PC-3 (cell line): ENCODE measurements at regions not wholly inside any gene's neighbourhood (a gene's known extent, or its start where the extent isn't known, plus 50 kb on each side); places are given as distances from the start of the nearest gene placed in this dataset.

Experiments
- ATAC-seq: fragments of 200-7000 bp; cut with Tn5 transposase; 2 replicates; pipeline ENCODE4 v1.9.1; 2020; ENCODE audit warnings: mild to moderate bottlenecking, moderate library complexity
- BruUV-seq: library from RNA; stranded (reverse); fragments of 400-500 nt; replicated peaks from 2 replicates; lab custom pipeline; 2021; lab: Mats Ljungman, UMichigan
- CTCF ChIA-PET: fragments of 300-600 bp; sonication (Branson Sonifier 250); formaldehyde crosslinking; loops from one replicate; lab custom pipeline; 2022; ENCODE audit warnings: antibody characterized with exemption; lab: Charles Lee
- POLR2A ChIA-PET: fragments of 300-600 bp; sonication (Branson Sonifier 250); formaldehyde crosslinking; loops from one replicate; lab custom pipeline; 2022; ENCODE audit warnings: antibody characterized with exemption; ENCODE audit not compliant: unreplicated experiment; lab: Charles Lee
- DNase-seq: peaks from one replicate; pipeline ENCODE4 v3.0.0-alpha.2; 2015
- H2AFZ ChIP-seq: fragments of 300-600 bp; sonication (generic); 2 replicates; pipeline ENCODE4 v1.6.0; 2016; ENCODE audit warnings: antibody characterized with exemption, low read length
- H3F3A ChIP-seq: fragments of 300-600 bp; sonication (generic); one replicate; pipeline ENCODE4 v1.6.0; 2017; ENCODE audit warnings: antibody characterized with exemption, low read length, control low read depth, mild to moderate bottlenecking; ENCODE audit not compliant: unreplicated experiment
- H3K27ac ChIP-seq: fragments of 300-600 bp; sonication (generic); 2 replicates; pipeline ENCODE4 v1.5.1; 2016; ENCODE audit warnings: mild to moderate bottlenecking, low read length
- H3K27me3 ChIP-seq: fragments of 300-600 bp; sonication (generic); 2 replicates; pipeline ENCODE4 v1.6.1; 2016; ENCODE audit warnings: low read length, mixed read lengths
- H3K36me3 ChIP-seq: fragments of 300-600 bp; sonication (generic); 2 replicates; pipeline ENCODE4 v1.6.1; 2016; ENCODE audit warnings: low read depth, mixed run types, low read length, mixed read lengths
- H3K4me1 ChIP-seq: fragments of 300-600 bp; sonication (generic); 2 replicates; pipeline ENCODE4 v1.5.1; 2016; ENCODE audit warnings: low read length; ENCODE audit not compliant: insufficient read depth
- H3K4me2 ChIP-seq: fragments of 300-600 bp; sonication (generic); 2 replicates; pipeline ENCODE4 v1.6.0; 2016; ENCODE audit warnings: low read length
- H3K4me3 ChIP-seq: fragments of 300-600 bp; sonication (generic); 2 replicates; pipeline ENCODE4 v1.5.1; 2016; ENCODE audit warnings: mild to moderate bottlenecking, low read length, mixed read lengths
- H3K79me2 ChIP-seq: fragments of 300-600 bp; sonication (generic); 2 replicates; pipeline ENCODE4 v1.6.1; 2017; ENCODE audit warnings: low read length, mixed read lengths
- H3K9ac ChIP-seq: fragments of 300-600 bp; sonication (generic); 2 replicates; pipeline ENCODE4 v1.6.0; 2016; ENCODE audit warnings: mild to moderate bottlenecking, low read length
- H3K9me2 ChIP-seq: fragments of 300-600 bp; sonication (generic); replicated peaks from 2 replicates; pipeline ENCODE4 v1.6.1; 2016; ENCODE audit warnings: mixed run types, low read length, mixed read lengths
- H3K9me3 ChIP-seq: fragments of 300-600 bp; sonication (generic); 2 replicates; pipeline ENCODE4 v1.6.1; 2016; ENCODE audit warnings: low read length, mixed read lengths
- H4K20me1 ChIP-seq: fragments of 300-600 bp; sonication (generic); 2 replicates; pipeline ENCODE4 v1.6.1; 2016; ENCODE audit warnings: low read length, mixed read lengths
- CTCF ChIP-seq: fragments of 300-600 bp; sonication (generic); conservative IDR thresholded peaks from 2 replicates; pipeline ENCODE4 v1.5.1; 2017; ENCODE audit warnings: antibody characterized with exemption, low read depth, mild to moderate bottlenecking, low read length
- EZH2 ChIP-seq: fragments of 300-600 bp; sonication (generic); IDR thresholded peaks from one replicate; pipeline ENCODE4 v1.6.1; 2017; ENCODE audit warnings: antibody characterized with exemption, mild to moderate bottlenecking, low read length; ENCODE audit not compliant: unreplicated experiment
- EZH2phosphoT487 ChIP-seq: fragments of 300-600 bp; sonication (generic); IDR thresholded peaks from 2 replicates; pipeline ENCODE4 v1.6.1; 2018; ENCODE audit warnings: mild to moderate bottlenecking, antibody characterized with exemption, low read length, borderline replicate concordance
- intact Hi-C: fragments of 100-400 bp; cut with micrococcal nuclease; formaldehyde crosslinking; loops from 2 replicates; pipeline ENCODE4 v1.9.0; 2023

GRCh38 chr14:89514601-89515000, 97.6 kb upstream of the FOXN3 start:
- Histone ChIP-seq H3K4me1 (no peaks in the 10 kb centered on the region), H3K27ac (no peak overlapping the region), H2AFZ (no peak overlapping the region), H3F3A (no peaks in the 10 kb centered on the region), H3K27me3 (no peaks in the 10 kb centered on the region), H3K9me3 (no peaks in the 10 kb centered on the region), H3K9ac (no peak overlapping the region), H3K9me2 (no peaks in the 10 kb centered on the region), H3K36me3 (no peaks in the 10 kb centered on the region), H4K20me1 (no peaks in the 10 kb centered on the region), H3K4me2 (no peak overlapping the region), H3K4me3 (no peak overlapping the region), H3K79me2 (no peaks in the 10 kb centered on the region)
- ATAC-seq (no peak), DNase-seq (no peak)
- CTCF ChIA-PET = no interaction called here
- POLR2A ChIA-PET = no interaction called here
- TF ChIP-seq EZH2 (no peak), EZH2phosphoT487 (no peak)
- intact Hi-C loops = no loop called here
- no TSS peak for BruUV-seq

GRCh38 chr14:89509891-89510290, 92.9 kb upstream of the FOXN3 start:
- Histone ChIP-seq H3K4me2 (no peak overlapping the region), H3K27me3 (no peaks in the 10 kb centered on the region), H3K4me1 (peaks cover 23% of the 10 kb centered on the region), H3F3A (peaks cover 3% of the 10 kb centered on the region), H3K27ac (no peak overlapping the region), H3K4me3 (no peak overlapping the region), H3K79me2 (no peaks in the 10 kb centered on the region), H3K36me3 (no peaks in the 10 kb centered on the region), H3K9ac (no peak overlapping the region), H3K9me2 (no peaks in the 10 kb centered on the region), H3K9me3 (no peaks in the 10 kb centered on the region), H2AFZ (no peak overlapping the region), H4K20me1 (no peaks in the 10 kb centered on the region)
- TF ChIP-seq EZH2phosphoT487 = no peak
- no peak for TF ChIP-seq CTCF
- no peak for TF ChIP-seq EZH2
- POLR2A ChIA-PET = no interaction called here
- DNase-seq = no peak
- CTCF ChIA-PET = no interaction called here
- ATAC-seq = no peak
- no TSS peak for BruUV-seq
- intact Hi-C loops = loop anchor here (5.0 kb wide), 2 partner anchors 93 to 468 kb away; partner anchors contain the start of gene FOXN3

GRCh38 chr14:89508863-89509262, 91.8 kb upstream of the FOXN3 start:
- Histone ChIP-seq H4K20me1 (no peaks in the 10 kb centered on the region), H3K4me3 (no peak overlapping the region), H3K27me3 (no peaks in the 10 kb centered on the region), H3K36me3 (no peaks in the 10 kb centered on the region), H3F3A (peaks cover 3% of the 10 kb centered on the region), H3K4me1 (peaks cover 28% of the 10 kb centered on the region), H3K9me2 (no peaks in the 10 kb centered on the region), H3K27ac (peak overlapping the region; percentile 96; the same call in 1 of the 2 replicates), H3K79me2 (no peaks in the 10 kb centered on the region), H3K9ac (peak overlapping the region; percentile 14; the same call in 1 of the 2 replicates), H3K4me2 (peak overlapping the region; percentile 73; the same call in 1 of the 2 replicates), H2AFZ (no peak overlapping the region), H3K9me3 (no peaks in the 10 kb centered on the region)
- POLR2A ChIA-PET = no interaction called here
- BruUV-seq = no TSS peak
- TF ChIP-seq CTCF (no peak), EZH2 (no peak), EZH2phosphoT487 (no peak)
- CTCF ChIA-PET = no interaction called here
- no peak for ATAC-seq
- intact Hi-C loops = loop anchor here (5.0 kb wide), 2 partner anchors 92 to 467 kb away; partner anchors contain the start of gene FOXN3
- no peak for DNase-seq
